AG04450 (cell line): ENCODE measurements at regions not wholly inside any gene's neighbourhood (a gene's known extent, or its start where the extent isn't known, plus 50 kb on each side); places are given as distances from the start of the nearest gene placed in this dataset.

ENCODE experiments used
- CTCF ChIA-PET: fragments of 300-600, 350-600 bp; formaldehyde crosslinking; extraction: SDS; loops from one replicate; lab custom pipeline; 2022; ENCODE audit warnings: antibody characterized with exemption, inconsistent platforms; lab: Charles Lee
- POLR2A ChIA-PET: fragments of 350-600 bp; formaldehyde crosslinking; extraction: SDS; loops from one replicate; lab custom pipeline; 2021; ENCODE audit warnings: antibody characterized with exemption, inconsistent platforms; lab: Yijun Ruan, JAX
- DNase-seq: peaks from one replicate; pipeline ENCODE4 v3.0.0-alpha.2; 2011; ENCODE audit warnings: low read depth, low spot score
- H3K27ac ChIP-seq: one replicate; pipeline ENCODE4 v1.5.1; 2012; ENCODE audit warnings: low read depth, low read length, control low read depth
- H3K27me3 ChIP-seq: one replicate; pipeline ENCODE4 v1.6.0; 2012; ENCODE audit warnings: low read length; ENCODE audit not compliant: control insufficient read depth, insufficient read depth
- H3K4me3 ChIP-seq: 2 replicates; pipeline ENCODE4 v1.5.1; 2011; ENCODE audit warnings: mild to moderate bottlenecking, low read depth, low read length, control low read depth
- H3K9me3 ChIP-seq: 2 replicates; pipeline ENCODE4 v1.5.1; 2012; ENCODE audit warnings: low read length; ENCODE audit not compliant: control insufficient read depth, insufficient read depth
- CTCF ChIP-seq: IDR thresholded peaks from 2 replicates; pipeline ENCODE4 v1.5.1; 2011; ENCODE audit warnings: low read depth, low read length, control low read depth, inconsistent platforms

- Histone ChIP-seq H3K9me3 (no peaks in the 10 kb centered on the region), H3K27ac (no peak overlapping the region), H3K4me3 (no peak overlapping the region), H3K27me3 (no peaks in the 10 kb centered on the region)
- DNase-seq, result no peak
- ChIA-PET CTCF (no interaction called here), POLR2A (no interaction called here)
- no peak for TF ChIP-seq CTCF
Measured at GRCh38 chr4:179976777-179977176, 2266.4 kb upstream of the TENM3 start.

- no peak for DNase-seq
- no peak overlapping the region for H3K4me3 ChIP-seq
- no peak for TF ChIP-seq CTCF
- H3K27ac ChIP-seq, result no peak overlapping the region
- ChIA-PET POLR2A (no interaction called here), CTCF (no interaction called here)
- no peaks in the 10 kb centered on the region for H3K27me3 ChIP-seq
- no peaks in the 10 kb centered on the region for H3K9me3 ChIP-seq
Measured at GRCh38 chr4:179977378-179977777, 2265.8 kb upstream of the TENM3 start.

GRCh38 chr4:179981161-179981560 lies 2262.0 kb upstream of the TENM3 start:
- H3K9me3 ChIP-seq, result no peaks in the 10 kb centered on the region
- H3K27ac ChIP-seq, result no peak overlapping the region
- POLR2A ChIA-PET, result no interaction called here
- no peak for TF ChIP-seq CTCF
- CTCF ChIA-PET, result interaction anchor here (0.5 kb wide), 1 partner anchor 610 kb away, joined by 3 read pairs; no protein-coding TSS in a partner anchor
- H3K4me3 ChIP-seq, result no peak overlapping the region
- no peaks in the 10 kb centered on the region for H3K27me3 ChIP-seq
- DNase-seq, result no peak

- ChIA-PET CTCF (no interaction called here), POLR2A (no interaction called here)
- Histone ChIP-seq H3K27me3 (no peaks in the 10 kb centered on the region), H3K27ac (no peak overlapping the region), H3K9me3 (no peaks in the 10 kb centered on the region), H3K4me3 (no peak overlapping the region)
- no peak for DNase-seq
- TF ChIP-seq CTCF, result no peak
Measured at GRCh38 chr4:179989975-179990374, 2253.2 kb upstream of the TENM3 start.

- TF ChIP-seq CTCF, result no peak
- ChIA-PET CTCF (interaction anchor here (0.6 kb wide), 1 partner anchor 118 kb away, joined by 6 read pairs; no protein-coding TSS in a partner anchor), POLR2A (no interaction called here)
- no peaks in the 10 kb centered on the region for H3K9me3 ChIP-seq
- H3K4me3 ChIP-seq, result no peak overlapping the region
- no peak overlapping the region for H3K27ac ChIP-seq
- no peaks in the 10 kb centered on the region for H3K27me3 ChIP-seq
- no peak for DNase-seq
Measured at GRCh38 chr4:180009316-180009715, 2233.9 kb upstream of the TENM3 start.
